ENCODE measurements at regions not wholly inside any gene's neighbourhood (a gene's known extent, or its start where the extent isn't known, plus 50 kb on each side); places are given as distances from the start of the nearest gene placed in this dataset.

DNA sequence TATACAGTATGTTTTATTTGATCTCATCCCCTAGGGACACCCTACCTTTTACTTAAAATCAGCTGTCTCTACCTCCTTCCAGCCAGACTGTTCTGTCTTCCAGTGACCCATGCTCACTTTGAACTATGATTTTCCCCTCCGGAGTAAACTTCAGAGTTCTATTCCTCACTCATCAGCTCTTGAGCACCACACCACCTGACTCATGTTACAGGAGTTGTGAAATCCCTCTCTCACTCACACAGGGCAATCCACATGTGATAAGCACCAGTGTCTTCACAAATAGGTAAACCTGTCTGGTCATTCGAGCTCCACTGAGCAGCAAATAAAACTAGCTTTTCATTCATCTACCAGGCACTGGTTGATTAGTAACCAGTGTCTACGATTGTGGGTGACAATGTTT, 177.3 kb upstream of the BMP4 start:
- DNase-seq, result no peak

DNA sequence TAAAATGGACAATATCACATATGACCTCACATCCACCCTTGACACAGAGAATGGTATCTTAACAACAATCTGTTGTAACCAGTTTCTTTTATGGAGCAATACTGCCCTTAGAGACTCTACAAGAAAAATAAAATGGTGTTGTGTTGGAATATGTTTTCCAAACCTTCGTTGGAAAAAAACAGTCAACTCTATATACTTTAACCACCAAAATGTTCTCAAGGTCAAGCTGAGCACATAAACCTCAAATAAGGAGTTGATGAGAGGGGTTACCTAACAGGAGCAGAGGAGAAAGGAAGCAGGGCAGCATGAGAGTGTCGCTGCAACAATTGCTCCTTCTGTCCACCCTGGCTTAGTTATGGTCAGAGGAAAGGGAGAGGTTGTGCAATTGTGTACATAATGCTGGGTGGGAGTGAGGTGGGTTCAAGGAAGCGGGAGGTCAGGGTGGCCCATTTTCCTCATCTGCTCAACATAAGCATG, 179.2 kb upstream of the BMP4 start:
- no peak for DNase-seq

DNA sequence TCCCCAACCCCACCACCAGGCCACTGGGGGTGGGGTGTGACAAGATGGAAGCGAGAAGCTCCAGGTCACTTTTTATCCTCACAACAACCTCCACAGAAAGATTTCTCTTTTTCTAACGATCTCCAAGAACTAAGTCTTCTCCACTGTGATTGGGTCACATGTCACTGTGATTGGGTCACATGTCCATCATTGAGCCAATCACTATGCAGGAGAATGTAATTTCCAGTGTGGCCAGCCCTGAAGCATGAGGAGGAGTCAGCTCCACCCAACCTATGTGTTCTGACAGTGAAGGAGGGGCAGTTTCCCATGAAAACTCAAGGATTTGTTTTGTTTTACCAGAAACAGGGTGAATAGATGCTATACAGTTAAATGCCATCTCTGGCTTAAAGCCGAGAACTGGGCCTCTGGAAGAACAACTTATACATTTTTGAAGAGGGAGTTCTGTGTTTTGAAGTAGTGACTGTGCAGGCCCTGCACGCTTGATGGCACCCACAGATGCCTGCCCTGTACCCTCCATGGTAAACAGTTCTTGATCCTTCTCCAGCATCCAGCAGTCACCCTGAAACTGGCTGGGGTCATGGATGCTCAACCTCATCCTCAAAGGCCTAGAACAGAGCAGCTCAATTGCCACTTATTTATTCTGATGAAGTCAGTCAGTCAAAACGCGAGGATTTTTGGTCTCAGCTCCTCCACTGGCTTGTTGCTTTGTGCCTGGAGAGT, 180.4 kb upstream of the BMP4 start:
- no peak for DNase-seq

DNA sequence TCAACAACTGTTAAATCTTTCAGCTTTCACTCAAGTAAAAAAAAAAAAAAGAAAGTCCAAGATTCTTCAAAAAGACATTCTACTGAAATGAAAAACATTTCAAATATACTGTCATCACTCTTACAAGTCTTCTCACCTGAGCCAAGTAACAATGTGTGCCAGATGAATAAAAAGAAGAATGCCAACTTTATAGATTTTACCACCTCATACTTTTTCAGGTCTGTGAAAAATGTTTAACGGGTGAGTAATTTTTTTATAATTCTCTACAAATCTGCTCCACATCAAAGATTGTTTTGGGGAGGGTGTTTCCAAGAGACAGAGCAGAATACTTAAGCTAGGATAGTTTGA, 181.0 kb upstream of the BMP4 start:
- DNase-seq, result no peak

DNA sequence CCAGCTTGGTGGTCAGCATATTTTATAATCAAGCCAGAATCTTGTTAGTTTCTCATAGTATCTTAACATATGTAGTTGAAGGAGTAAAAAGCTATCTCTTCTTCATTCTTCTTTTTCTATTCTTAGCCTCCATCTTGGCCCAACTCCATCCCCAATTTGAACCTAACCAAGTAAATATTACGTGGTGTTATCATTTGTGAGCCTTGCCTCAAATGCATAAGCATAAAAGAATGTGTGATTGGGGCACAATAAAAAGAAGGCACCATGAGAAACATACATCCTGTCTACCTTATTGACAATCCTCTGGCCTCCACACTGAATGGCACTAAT, 181.4 kb upstream of the BMP4 start:
- no peak for DNase-seq

DNA sequence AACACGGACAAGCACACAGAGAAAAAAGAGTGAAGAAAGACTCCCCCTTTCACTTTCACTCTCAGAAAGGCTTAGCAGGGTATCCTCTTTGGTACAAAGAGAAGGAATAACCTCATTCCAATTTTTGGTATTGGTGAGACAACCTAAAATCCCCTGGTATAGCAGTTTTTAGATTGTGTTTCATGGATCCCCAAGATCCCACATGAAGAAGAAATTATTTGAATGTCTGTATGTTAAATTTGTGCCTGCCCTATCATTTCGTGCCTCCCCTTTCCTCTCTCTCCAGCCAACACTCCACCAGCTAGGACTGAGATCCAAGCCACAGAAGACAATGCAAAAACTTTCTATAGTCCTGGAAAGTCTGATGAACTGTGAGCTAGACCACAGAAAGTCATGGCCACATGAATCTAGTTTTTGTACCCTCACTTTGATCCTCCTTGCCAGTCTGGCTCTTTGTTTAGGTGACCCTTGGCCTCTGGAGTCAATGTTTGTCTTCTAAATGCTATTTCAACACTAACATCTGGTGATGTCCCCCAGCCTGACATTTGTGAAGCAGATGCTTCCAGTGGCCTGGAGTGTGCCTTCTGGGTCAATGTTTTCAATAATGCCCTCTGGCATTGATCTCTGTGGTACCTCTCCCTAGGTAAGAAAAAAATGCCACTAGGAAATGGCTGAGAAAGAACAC, 181.9 kb upstream of the BMP4 start:
- DNase-seq, result no peak

DNA sequence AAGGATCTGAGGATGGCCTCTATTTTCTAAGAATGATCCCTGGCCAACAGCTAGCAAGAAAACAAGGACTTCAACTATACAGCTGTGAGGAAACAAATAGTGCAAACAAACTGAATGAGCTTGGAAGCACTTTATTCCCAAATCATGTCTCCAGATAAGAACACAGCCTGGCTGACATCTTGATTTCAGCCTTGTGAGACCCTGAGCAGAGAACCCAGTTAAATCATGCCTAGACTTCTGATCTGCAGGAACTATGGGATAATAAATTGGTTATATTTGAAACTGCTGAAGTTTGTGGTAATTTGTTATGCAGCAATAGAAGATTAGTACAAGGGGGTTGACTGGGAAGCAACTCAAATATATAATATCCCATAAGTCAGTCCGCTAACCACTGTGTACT, 183.9 kb upstream of the BMP4 start:
- DNase-seq, result no peak

DNA sequence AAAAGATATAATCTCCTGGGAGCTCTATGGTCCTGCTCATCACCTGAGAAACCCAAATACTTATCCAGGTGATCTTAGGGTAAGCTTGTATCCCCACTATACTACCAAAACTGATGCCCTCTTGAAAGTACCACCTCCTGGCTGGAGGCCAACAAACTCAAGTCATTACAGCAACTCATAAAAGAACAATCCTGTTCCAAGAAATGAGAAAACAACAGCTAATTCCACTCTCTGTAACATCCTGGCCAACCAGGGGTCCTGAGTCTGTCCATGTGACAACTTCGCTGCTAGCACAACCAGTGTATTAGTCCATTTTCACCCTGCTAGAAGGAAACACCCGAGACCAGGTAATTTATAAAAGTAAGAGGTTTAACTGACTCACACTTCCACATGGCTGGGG, 190.0 kb upstream of the BMP4 start:
- no peak for DNase-seq

DNA sequence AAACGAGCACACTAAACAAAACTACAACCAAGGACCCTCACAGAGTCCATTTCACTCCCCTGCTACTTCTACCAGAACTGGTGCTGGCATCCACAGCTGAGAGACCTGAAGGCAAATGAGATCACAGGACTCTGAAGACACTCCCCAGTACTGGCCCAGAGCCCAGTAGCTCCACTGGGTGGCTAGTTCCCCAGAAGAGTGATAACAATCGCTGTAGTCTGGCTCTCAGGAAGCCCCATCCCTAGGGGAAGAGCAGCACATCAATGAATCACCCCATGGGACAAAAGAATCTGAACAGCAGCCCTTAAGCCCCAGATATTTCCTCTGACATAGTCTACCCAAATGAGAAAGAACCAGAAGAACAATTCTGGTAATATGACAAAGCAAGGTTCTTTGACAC, 190.7 kb upstream of the BMP4 start:
- DNase-seq, result no peak

DNA sequence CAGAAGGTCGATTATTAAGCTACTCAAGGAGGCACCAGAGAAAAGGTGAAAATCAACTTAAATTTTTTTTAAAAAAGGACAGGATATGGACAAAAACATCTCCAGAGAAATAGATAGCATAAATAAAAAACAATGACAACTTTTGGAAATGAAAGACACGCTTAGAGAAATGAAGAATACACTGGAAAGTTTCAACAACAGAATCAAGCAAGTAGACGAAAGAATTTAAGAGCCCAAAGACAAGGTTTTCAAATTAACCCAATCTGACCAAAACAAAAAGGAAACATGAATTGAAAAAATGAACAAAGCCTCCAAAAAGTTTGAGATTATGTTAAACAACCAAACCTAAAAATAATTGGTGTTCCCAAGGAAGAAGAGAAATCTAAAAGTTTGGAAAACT, 191.1 kb upstream of the BMP4 start:
- DNase-seq, result no peak

DNA sequence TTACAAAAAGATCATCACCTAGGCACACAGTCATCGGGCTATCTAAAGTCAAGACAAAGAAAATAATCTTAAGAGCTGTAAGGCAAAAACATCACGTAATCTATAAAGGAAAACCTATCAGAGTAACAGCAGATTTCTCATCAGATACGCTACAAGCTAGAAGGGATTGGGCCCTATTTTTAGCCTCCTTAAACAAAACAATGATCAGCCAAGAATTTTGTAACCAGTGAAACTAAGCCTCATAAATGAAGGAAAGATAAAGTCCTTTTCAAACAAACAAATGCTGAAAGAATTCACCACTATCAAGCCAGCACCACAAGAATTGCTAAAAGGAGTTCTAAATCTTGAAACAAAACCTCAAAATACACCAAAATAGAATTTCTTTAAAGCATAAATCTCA, 191.6 kb upstream of the BMP4 start:
- DNase-seq, result no peak

DNA sequence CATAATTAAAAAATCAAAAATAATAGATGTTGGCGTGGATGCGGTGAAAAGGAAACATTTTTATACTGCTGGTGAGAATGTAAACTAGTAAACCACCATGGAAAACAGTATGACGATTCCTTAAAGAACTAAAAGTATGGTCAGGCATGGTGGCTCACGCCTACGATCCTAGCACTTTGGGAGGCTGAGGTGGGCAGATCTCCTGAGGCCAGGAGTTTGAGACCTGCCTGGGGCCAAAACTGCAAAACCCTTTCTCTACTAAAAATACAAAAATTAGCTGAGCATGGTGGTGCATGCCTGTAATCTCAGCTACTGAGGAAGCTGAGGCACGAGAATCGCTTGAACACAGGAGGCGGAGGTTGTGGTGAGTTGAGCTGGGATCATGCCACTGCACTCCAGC, 195.7 kb upstream of the BMP4 start:
- no peak for DNase-seq

DNA sequence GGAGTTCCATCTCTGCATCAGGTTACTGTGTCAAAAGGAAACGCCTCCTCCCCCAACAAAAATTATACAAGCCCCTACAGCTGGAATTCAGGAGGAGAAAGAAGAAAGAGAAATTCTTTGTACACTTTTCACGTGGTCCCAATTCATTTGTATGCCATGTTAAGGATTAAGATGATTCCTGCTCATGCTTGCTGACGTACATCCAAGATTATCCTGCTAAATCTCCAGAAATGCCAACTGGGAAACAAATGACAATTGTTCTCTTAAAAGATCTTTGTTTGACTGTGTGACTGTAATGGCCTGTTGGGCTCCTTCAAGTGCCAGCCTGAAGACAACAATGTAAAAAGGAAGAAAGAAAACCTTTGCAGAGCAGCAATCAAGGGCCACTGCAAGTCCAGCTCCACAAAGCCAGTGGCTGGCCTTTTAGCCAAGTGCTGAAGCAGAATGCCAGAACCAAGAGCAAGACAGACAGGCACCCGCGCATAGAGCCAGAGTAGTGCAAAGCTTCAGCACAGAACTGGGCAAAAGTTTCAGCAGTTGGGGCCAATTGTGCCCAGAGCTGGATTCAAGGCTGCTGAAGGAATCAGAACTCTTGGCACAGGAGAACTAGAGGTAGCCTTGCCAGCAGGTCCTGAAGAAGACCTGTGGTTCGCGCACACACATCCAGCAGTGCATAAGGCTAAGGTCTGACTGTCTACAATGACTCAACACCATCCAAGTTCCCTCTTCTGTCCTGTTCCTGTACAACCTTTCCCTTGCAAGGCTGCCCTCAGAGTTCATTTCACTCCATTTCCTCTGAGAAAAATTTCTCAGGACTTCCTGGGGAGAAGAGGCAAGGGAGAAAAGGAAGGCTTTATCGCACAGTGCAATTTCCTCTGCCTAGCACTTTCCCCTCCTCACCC, 209.7 kb upstream of the BMP4 start:
- no peak for DNase-seq

DNA sequence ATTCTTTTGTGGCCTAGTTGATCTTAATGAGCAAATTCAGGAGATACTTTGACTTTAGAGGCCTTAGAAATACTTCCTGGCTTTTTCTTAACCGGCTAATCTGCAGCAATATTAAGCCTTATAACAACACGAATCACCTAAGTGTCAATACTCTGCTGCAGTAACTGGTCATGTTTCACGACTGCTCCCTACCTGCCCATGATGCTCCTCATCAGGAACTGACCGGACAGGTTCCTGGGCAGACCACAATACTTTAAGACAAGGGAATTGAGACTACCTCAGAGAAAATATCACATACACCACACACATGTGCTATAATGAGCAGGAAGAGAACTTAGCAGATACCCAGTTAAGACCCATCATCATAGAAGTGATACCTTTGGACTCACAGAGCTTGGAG, 211.9 kb upstream of the BMP4 start:
- DNase-seq, result no peak

DNA sequence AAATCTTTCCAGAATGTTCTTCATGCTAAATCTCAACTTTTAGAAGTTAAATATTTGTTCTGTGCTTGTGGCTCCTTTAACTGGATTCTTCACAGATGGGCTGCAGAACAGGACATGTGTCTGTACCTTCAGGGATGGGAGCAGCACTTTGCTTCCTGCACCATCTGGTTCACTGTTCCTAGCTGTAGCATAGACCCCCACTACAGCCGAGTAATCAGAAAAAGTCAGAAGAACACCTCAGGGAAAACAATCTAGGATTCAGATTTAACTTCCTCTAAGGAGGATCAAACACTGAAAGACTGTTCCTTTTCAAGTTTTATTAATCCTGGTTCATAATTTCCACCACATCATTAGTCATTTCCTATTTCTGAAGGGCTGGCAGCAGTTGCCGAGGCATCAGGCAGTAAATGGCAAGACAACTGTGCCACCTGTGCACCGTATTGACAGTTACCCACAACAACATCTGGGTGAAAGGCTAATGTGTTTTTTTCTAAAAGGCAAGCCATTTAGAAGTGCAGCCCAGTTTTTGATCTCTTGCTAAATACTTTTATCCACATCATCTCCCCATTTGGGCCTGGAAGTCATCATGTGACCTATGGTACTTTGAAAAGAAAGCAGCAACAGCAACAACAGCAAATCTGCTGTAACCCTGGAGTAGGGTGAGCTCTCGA, 212.8 kb upstream of the BMP4 start:
- DNase-seq, result no peak

DNA sequence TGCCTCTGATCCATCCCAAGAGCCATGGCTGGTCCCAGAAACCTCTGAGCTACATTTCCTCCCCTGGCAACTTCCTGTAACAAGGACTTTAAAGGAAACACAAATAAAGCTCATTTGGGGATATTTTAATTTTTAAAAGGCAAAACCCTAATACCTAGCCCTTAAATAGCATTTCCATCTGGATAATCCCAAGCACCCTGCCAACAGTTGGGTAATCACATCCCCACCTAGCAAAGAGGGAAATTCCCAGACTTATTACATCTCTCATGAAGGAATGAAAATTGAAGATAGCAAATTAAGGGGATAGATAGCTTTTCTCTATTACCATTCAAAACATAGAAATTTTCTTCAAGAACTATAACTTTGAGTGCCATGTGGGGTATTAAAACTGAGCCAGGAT, 213.7 kb upstream of the BMP4 start:
- DNase-seq, result no peak

DNA sequence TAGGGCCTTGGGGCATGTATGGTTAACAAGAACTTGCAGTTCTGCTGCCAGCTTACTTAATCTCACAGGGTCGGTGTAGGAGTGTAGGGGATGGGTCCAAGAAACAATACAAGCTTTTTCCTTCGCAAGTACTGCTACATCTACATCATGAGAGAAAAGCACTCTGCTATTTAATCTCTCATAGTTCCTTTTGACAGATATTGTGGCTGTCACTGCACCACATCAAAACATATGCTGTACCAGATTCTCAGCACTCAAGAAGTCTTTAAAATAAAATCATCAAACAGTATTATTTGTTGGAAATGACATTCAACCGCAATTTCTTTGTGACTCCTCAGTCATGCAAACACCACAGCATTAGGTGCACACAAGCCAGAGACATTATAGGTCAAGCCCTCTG, 215.5 kb upstream of the BMP4 start:
- no peak for DNase-seq

DNA sequence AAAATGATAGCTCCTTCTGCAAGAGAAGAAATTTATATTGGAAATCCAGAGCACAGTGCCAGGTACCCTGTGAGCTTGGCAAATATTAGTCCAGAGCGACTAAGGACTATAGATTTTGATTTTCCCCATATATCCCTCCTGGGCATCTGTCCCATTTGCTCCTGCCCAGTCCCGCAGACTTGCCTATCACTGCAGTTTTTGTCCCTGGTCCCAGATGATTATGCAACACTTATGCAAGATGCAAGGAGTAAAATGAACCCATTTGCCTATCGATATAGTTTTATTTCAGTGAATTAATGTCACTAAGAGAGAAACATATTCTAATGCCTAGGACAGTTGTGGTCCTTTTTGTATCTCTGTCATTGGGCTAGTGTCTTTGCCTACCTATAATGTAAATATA, 215.9 kb upstream of the BMP4 start:
- DNase-seq, result no peak

DNA sequence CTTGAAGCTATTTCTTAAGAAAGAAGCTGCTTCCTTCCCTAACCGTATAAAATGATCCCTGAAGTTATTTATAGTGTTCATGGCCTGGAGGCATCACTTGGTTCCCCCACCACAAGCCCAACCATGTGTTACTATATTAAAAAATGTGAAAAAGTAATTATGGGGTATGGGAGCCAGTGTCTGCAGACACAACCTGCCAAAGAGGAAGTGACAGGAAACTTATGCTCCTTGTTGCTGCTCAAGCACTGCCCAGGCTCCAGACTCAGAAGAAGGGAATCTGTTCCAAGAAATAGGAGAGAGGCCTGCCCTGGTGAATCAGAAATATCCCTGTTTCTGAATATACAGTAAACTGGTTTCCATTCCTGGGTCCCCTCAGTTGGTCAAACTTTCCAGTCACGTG, 217.2 kb upstream of the BMP4 start:
- DNase-seq, result no peak

DNA sequence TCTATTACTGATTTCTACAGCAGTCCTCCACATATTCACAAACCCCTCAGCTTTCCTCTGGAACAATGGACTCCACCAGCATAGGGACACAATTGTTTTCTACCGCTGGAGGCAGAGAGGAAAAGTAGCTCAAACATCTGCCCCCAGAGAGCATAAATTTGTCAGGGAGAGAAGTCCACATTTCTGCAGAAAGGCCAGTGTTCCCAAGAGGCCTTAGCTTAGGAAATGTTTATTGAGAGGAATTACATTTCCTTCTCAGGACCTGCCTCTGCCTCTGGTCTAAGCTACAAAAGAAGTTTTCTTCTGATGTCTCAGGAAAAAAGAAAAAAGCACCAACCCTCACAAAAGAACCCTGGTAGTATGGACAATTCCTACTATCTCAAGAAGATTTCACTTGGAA, 217.8 kb upstream of the BMP4 start:
- DNase-seq, result no peak

DNA sequence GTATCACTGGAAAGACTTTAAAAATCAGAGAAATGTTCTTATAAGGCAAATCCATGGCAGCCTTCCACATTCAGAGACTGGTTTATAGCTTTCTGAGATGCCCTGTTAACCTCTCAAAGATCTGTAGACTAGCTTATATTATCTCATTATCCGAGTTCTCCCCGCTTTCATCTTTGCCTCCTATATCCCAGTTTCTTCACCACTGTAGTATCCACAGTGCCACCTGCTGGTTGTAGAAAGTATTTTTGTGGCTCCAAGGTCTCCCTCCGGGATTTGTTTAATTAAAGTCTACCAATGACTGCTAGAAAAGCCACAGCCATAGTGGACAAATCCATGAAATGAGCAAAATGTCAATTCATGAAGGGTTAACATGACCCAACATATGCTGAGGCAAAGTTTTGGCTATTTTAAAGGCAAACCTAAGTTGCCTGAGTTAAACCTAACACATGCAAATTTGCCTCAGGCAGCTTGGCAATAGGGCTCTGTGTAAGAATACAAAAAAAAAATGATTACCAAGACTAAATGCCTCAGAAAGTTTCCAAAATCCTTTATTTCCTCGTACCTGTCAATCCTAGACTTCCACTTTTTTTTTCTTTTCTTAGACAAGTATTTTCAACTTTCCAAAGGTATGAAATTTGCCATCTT, 218.8 kb upstream of the BMP4 start:
- DNase-seq, result peak; percentile 50 to 52

DNA sequence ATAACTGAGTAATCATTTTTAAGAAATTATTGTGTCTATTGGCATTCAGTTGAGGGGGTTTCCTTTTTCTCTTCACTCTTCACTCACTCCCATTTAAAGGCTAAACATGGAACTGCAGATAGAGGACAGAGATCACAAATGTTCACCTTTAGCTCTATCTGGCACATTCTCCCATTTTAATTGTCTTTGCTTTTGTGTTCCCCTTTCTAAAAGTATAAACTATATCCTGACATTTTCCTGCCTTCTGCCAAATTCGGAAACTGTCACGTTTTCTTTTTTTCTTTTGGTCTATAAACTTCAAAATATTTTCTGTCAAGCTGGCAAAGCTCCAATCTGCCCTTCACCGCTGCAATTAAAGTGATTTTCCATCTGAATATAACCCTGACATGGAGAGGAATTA, 219.8 kb upstream of the CDKN3 start:
- no peak for DNase-seq
